Spleen (tissue), 7 donors: ENCODE measurements at regions not wholly inside any gene's neighbourhood (a gene's known extent, or its start where the extent isn't known, plus 50 kb on each side); places are given as distances from the start of the nearest gene placed in this dataset.

ENCODE experiments used
- POLR2A ChIP-seq, 3 donors: fragments of 450-650 bp; IDR thresholded peaks; one replicate each; pipeline ENCODE4 v1.5.1; 2017; ENCODE audit warnings: antibody characterized with exemption in 3 of 3, mild to moderate bottlenecking in 1 of 3
- POLR2AphosphoS5 ChIP-seq, 3 donors: sonication (generic); formaldehyde crosslinking; IDR thresholded peaks; one replicate each; pipeline ENCODE4 v1.5.1; 2017; ENCODE audit warnings: antibody characterized with exemption in 3 of 3
- TF ChIP-seq, protein P1 (sequence below), 11 experiments: fragments of 200-600 bp in 7 of 11; fragments of 450-650 bp in 4 of 11; sonication (generic) in 4 of 11; IDR thresholded peaks in 8 of 11; conservative IDR thresholded peaks in 3 of 11; 1 replicate in 7 of 11; 2 replicates in 4 of 11; pipeline versions ENCODE4 v1.4.0 to v1.8.0; 2016 to 2021; ENCODE audit warnings: antibody characterized with exemption in 11 of 11, inconsistent platforms in 4 of 11, mild to moderate bottlenecking in 1 of 11
- donor health status: DM: no; HTN: no; CAD: no; lungs with moderate emphysema.
- donor health status: DM: no; HTN: no; CAD: no.
- donor health status: DM: no; HTN: no; CAD: no.

DNA sequence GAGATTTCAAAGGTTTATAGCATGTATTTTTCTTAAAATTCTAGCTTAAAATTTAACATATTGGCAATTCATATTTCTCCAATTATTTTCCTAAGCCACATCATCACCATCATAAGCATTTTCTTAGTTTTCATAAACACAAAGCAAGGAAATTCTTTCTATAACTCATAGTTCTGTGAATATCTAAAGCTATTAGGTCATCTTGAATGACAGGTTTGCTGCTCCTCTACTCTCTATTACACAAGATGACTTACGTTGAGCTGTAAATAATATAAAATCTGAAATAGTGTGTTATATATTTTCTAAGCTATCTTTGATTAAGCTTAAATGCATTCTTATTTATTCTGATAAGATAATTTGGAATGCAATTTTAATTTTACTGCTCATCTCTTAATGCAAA is 984.6 kb upstream of the CNTNAP5 start:
- TF ChIP-seq, protein P1, sequence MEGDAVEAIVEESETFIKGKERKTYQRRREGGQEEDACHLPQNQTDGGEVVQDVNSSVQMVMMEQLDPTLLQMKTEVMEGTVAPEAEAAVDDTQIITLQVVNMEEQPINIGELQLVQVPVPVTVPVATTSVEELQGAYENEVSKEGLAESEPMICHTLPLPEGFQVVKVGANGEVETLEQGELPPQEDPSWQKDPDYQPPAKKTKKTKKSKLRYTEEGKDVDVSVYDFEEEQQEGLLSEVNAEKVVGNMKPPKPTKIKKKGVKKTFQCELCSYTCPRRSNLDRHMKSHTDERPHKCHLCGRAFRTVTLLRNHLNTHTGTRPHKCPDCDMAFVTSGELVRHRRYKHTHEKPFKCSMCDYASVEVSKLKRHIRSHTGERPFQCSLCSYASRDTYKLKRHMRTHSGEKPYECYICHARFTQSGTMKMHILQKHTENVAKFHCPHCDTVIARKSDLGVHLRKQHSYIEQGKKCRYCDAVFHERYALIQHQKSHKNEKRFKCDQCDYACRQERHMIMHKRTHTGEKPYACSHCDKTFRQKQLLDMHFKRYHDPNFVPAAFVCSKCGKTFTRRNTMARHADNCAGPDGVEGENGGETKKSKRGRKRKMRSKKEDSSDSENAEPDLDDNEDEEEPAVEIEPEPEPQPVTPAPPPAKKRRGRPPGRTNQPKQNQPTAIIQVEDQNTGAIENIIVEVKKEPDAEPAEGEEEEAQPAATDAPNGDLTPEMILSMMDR (IDR thresholded peaks at IDR 0.05 in 8 of 11, conservative IDR thresholded peaks at IDR 0.05 in 3 of 11), result no peak
- TF ChIP-seq POLR2A (IDR thresholded peaks at IDR 0.05) (no peak), POLR2AphosphoS5 (IDR thresholded peaks at IDR 0.05) (no peak)
